Bronchial epithelial cell (primary cell): ENCODE measurements at regions not wholly inside any gene's neighbourhood (a gene's known extent, or its start where the extent isn't known, plus 50 kb on each side); places are given as distances from the start of the nearest gene placed in this dataset.
A peak's percentile ranks its signal among the peaks of the same experiment; 100 is the strongest.

Experiments
- DNase-seq: peaks from one replicate; pipeline ENCODE4 v3.0.0-alpha.2; 2010; ENCODE audit warnings: low read depth
- FAIRE-seq: peaks from 2 replicates; lab custom pipeline; 2011; peaks lifted over from hg19 to GRCh38; lab: Jason Lieb, UNC
- H3K27me3 ChIP-seq: 2 replicates; pipeline ENCODE4 v1.5.1; 2011; ENCODE audit warnings: low read length; ENCODE audit not compliant: control insufficient read depth, insufficient read depth
- H3K36me3 ChIP-seq: 2 replicates; pipeline ENCODE4 v1.5.1; 2011; ENCODE audit warnings: low read length; ENCODE audit not compliant: control insufficient read depth, insufficient read depth
- H3K4me3 ChIP-seq: 2 replicates; pipeline ENCODE4 v1.5.1; 2011; ENCODE audit warnings: mild to moderate bottlenecking, low read depth, low read length, control low read depth
- CTCF ChIP-seq: IDR thresholded peaks from 2 replicates; pipeline ENCODE4 v1.5.1; 2011; ENCODE audit warnings: mild to moderate bottlenecking, moderate library complexity, low read length, control low read depth, inconsistent platforms; ENCODE audit not compliant: insufficient read depth, severe bottlenecking

- no peak overlapping the region for H3K4me3 ChIP-seq
- H3K27me3 ChIP-seq: no peaks in the 10 kb centered on the region
- no peak for TF ChIP-seq CTCF
- no peak for DNase-seq
- no peak for FAIRE-seq
- H3K36me3 ChIP-seq: no peaks in the 10 kb centered on the region
Observed at GRCh38 chr7:42693722-42694121, 218.1 kb downstream of the C7orf25 start.

GRCh38 chr7:42692621-42693020 lies 219.2 kb downstream of the C7orf25 start:
- no peak for FAIRE-seq
- no peaks in the 10 kb centered on the region for H3K36me3 ChIP-seq
- no peaks in the 10 kb centered on the region for H3K27me3 ChIP-seq
- peak; percentile 38 for DNase-seq
- no peak overlapping the region for H3K4me3 ChIP-seq
- no peak for TF ChIP-seq CTCF

- FAIRE-seq: no peak
Observed at GRCh38 chr7:42690794-42691639, 220.9 kb downstream of the C7orf25 start.

GRCh38 chr7:42689626-42690025 lies 222.2 kb downstream of the C7orf25 start:
- DNase-seq (peak; percentile 78), FAIRE-seq (no peak)
- Histone ChIP-seq H3K36me3 (no peaks in the 10 kb centered on the region), H3K4me3 (no peak overlapping the region), H3K27me3 (no peaks in the 10 kb centered on the region)
- no peak for TF ChIP-seq CTCF

More at GRCh38 chr7:42690794-42691639, 220.9 kb downstream of the C7orf25 start:
- Histone ChIP-seq H3K4me3 (no peak overlapping the region), H3K27me3 (no peaks in the 10 kb centered on the region), H3K36me3 (no peaks in the 10 kb centered on the region)
- peak; percentile 73 for TF ChIP-seq CTCF
- DNase-seq: peak; percentile 70

- no peak for FAIRE-seq
- TF ChIP-seq CTCF: no peak
Observed at GRCh38 chr7:42688056-42688371, 223.9 kb downstream of the C7orf25 start.

More at GRCh38 chr7:42688056-42688371, 223.9 kb downstream of the C7orf25 start:
- no peak for DNase-seq
- no peak overlapping the region for H3K4me3 ChIP-seq
- no peaks in the 10 kb centered on the region for H3K27me3 ChIP-seq
- H3K36me3 ChIP-seq: no peaks in the 10 kb centered on the region
